B cell (primary cell): ENCODE measurements at regions not wholly inside any gene's neighbourhood (a gene's known extent, or its start where the extent isn't known, plus 50 kb on each side); places are given as distances from the start of the nearest gene placed in this dataset.

Experiments used
- ATAC-seq: fragments of 200-7000 bp; cut with Tn5 transposase; one replicate; pipeline ENCODE4 v1.10.0; 2021; ENCODE audit warnings: low read depth, mild to moderate bottlenecking, moderate number of reproducible peaks, moderate library complexity
- CTCF ChIA-PET: fragments of 350-600 bp; sonication (Branson Sonifier 250); formaldehyde crosslinking; loops from one replicate; lab custom pipeline; 2021; ENCODE audit warnings: antibody characterized with exemption, inconsistent platforms; lab: Charles Lee
- POLR2A ChIA-PET: fragments of 350-600 bp; sonication (Branson Sonifier 250); formaldehyde crosslinking; loops from one replicate; lab custom pipeline; 2021; ENCODE audit warnings: antibody characterized with exemption; lab: Charles Lee
- DNase-seq: peaks from one replicate; pipeline ENCODE4 v3.0.0; 2013
- H2AFZ ChIP-seq: 2 replicates; pipeline ENCODE4 v1.6.1; 2012; ENCODE audit warnings: mild to moderate bottlenecking, low read depth, low read length; ENCODE audit not compliant: insufficient read depth, poor library complexity, severe bottlenecking
- H3K27ac ChIP-seq, 2 donors: 1 replicate in 1 of 2; 2 replicates in 1 of 2; pipeline ENCODE4 v1.5.1; 2012 to 2013; ENCODE audit warnings: low read length in 2 of 2, mild to moderate bottlenecking in 2 of 2, moderate library complexity in 1 of 2
- H3K27me3 ChIP-seq, 4 experiments: fragments of 200-600 bp in 1 of 4; sonication (generic) in 1 of 4; replicated peaks in 1 of 4; 1 replicate in 2 of 4; 2 replicates in 2 of 4; pipeline versions ENCODE4 v1.6.1 to v1.7.0; 2013 to 2016; ENCODE audit warnings: low read length in 3 of 4, mild to moderate bottlenecking in 2 of 4, mixed read lengths in 1 of 4, moderate library complexity in 1 of 4; ENCODE audit not compliant: insufficient read depth in 4 of 4, control insufficient read depth in 3 of 4; ENCODE audit errors: control extremely low read depth in 1 of 4
- H3K36me3 ChIP-seq, 2 experiments: replicated peaks in 1 of 2; 1 replicate in 1 of 2; 2 replicates in 1 of 2; pipeline versions ENCODE4 v1.6.1 to v1.7.1; 2013; ENCODE audit warnings: low read length in 1 of 2; ENCODE audit not compliant: insufficient read depth in 2 of 2, control insufficient read depth in 1 of 2; ENCODE audit errors: control extremely low read depth in 1 of 2, extremely low read depth in 1 of 2
- H3K4me1 ChIP-seq, 2 donors: fragments of 200-600 bp in 1 of 2; sonication (generic) in 1 of 2; 1 replicate in 1 of 2; 2 replicates in 1 of 2; pipeline versions ENCODE4 v1.5.1 to v1.6.1; 2013 to 2017; ENCODE audit warnings: low read length in 2 of 2; ENCODE audit not compliant: control insufficient read depth in 2 of 2, insufficient read depth in 2 of 2
- H3K4me2 ChIP-seq: replicated peaks from 2 replicates; pipeline ENCODE3; 2012; ENCODE audit warnings: mild to moderate bottlenecking, low read depth, low read length; ENCODE audit not compliant: poor library complexity, severe bottlenecking
- H3K4me3 ChIP-seq, 5 experiments: fragments of 200-600 bp in 1 of 5; sonication (generic) in 1 of 5; 1 replicate in 3 of 5; 2 replicates in 2 of 5; pipeline versions ENCODE4 v1.5.1 to v1.7.0; 2011 to 2016; ENCODE audit warnings: low read length in 4 of 5, mild to moderate bottlenecking in 4 of 5, low read depth in 2 of 5, control low read depth in 1 of 5, moderate library complexity in 1 of 5; ENCODE audit not compliant: insufficient read depth in 1 of 5; ENCODE audit errors: control extremely low read depth in 1 of 5, extremely low read depth in 1 of 5
- H3K79me2 ChIP-seq: fragments of 200-600 bp; sonication (generic); one replicate; pipeline ENCODE4 v1.6.0; 2016; ENCODE audit warnings: low read length; ENCODE audit not compliant: control insufficient read depth, insufficient read depth
- H3K9ac ChIP-seq: fragments of 200-600 bp; sonication (generic); 2 replicates; pipeline ENCODE4 v1.6.1; 2017; ENCODE audit warnings: mild to moderate bottlenecking, low read length, moderate library complexity
- H3K9me3 ChIP-seq, 3 donors: one replicate each; pipeline versions ENCODE4 v1.6.1 to v1.7.1; 2013; ENCODE audit warnings: low read length in 2 of 3; ENCODE audit not compliant: control insufficient read depth in 2 of 3, insufficient read depth in 1 of 3; ENCODE audit errors: control extremely low read depth in 1 of 3
- H4K20me1 ChIP-seq: 2 replicates; pipeline ENCODE4 v1.6.0; 2012; ENCODE audit warnings: mild to moderate bottlenecking, low read length; ENCODE audit not compliant: insufficient read depth, control insufficient read depth, poor library complexity, severe bottlenecking
- H3K27ac Mint-ChIP-seq: one replicate; pipeline ENCODE4 v1.8.0; 2021; ENCODE audit warnings: mixed read lengths
- H3K27me3 Mint-ChIP-seq: one replicate; pipeline ENCODE4 v1.8.0; 2021; ENCODE audit warnings: mixed read lengths
- H3K4me1 Mint-ChIP-seq: one replicate; pipeline ENCODE4 v1.8.0; 2021; ENCODE audit warnings: mixed read lengths
- H3K4me3 Mint-ChIP-seq: one replicate; pipeline ENCODE4 v1.8.0; 2021; ENCODE audit warnings: mixed read lengths
- H3K9me3 Mint-ChIP-seq: one replicate; pipeline ENCODE4 v1.8.0; 2022; ENCODE audit warnings: mixed read lengths; ENCODE audit not compliant: insufficient read depth
- CTCF ChIP-seq: fragments of 200-600 bp; IDR thresholded peaks from one replicate; pipeline ENCODE4 v1.8.0; 2022; ENCODE audit warnings: antibody characterized with exemption, mild to moderate bottlenecking
- EZH2 ChIP-seq: IDR thresholded peaks from 2 replicates; pipeline ENCODE4 v1.6.1; 2012; ENCODE audit warnings: borderline replicate concordance, low read depth, mild to moderate bottlenecking, moderate library complexity, low read length; ENCODE audit not compliant: insufficient read depth, poor library complexity, severe bottlenecking
- WGBS: methylation state at CpG from one replicate; pipeline ENCODE4 v1.1.5; 2013; ENCODE audit warnings: missing lambda C conversion rate; ENCODE audit not compliant: insufficient coverage; 5-methylcytosine and 5-hydroxymethylcytosine counted together
- intact Hi-C: fragments of 100-400 bp; cut with micrococcal nuclease; formaldehyde crosslinking; loops from one replicate; pipeline ENCODE4 v1.10.0; 2022

GRCh38 chr6:67047996-67048395 is 1341.0 kb upstream of the EYS start:
- intact Hi-C loops = no loop called here
- H3K9ac ChIP-seq = no peak overlapping the region
- DNase-seq (no peak), ATAC-seq (no peak)
- Mint-ChIP-seq H3K27ac (no peak overlapping the region), H3K4me1 (no peaks in the 10 kb centered on the region), H3K9me3 (peaks cover 3% of the 10 kb centered on the region), H3K4me3 (no peak overlapping the region), H3K27me3 (no peaks in the 10 kb centered on the region)
- H3K27ac ChIP-seq = no peak overlapping the region
- WGBS = no CpG with 5 or more reads among the region's 1 CpG
- TF ChIP-seq EZH2 (no peak), CTCF (no peak)
- H3K27me3 ChIP-seq = no peaks in the 10 kb centered on the region
- H3K9me3 ChIP-seq = no peaks in the 10 kb centered on the region
- H3K4me3 ChIP-seq = no peak overlapping the region
- no peaks in the 10 kb centered on the region for H3K36me3 ChIP-seq
- ChIA-PET CTCF (no interaction called here), POLR2A (no interaction called here)
- H3K4me2 ChIP-seq = no peak overlapping the region
- H2AFZ ChIP-seq = no peak overlapping the region
- H4K20me1 ChIP-seq = no peaks in the 10 kb centered on the region
- H3K79me2 ChIP-seq = no peaks in the 10 kb centered on the region
- H3K4me1 ChIP-seq = no peaks in the 10 kb centered on the region

DNA sequence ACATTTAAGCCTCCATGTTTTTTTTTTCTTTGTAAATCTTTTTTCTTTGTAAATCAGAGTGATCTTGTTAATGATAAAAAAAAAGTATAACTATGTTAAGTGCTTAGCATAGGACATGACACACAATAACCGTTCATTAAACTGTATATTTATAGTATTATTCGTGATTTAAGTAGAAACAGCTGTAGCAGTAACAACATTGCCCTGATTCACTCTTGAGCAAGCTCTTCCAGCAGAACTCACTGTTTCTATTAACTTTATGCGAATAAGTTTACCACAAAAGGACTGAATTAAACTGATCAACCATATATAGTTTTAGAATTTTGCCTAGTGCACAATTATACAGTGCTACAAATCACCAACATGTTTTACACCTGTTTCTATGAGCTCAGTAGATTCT is 1338.0 kb upstream of the EYS start:
- H3K27me3 ChIP-seq = no peaks in the 10 kb centered on the region
- WGBS = 100% methylated on average over 1 of the region's 3 CpGs

More for the DNA sequence above, 1338.0 kb upstream of the EYS start:
- no peak for ATAC-seq
- TF ChIP-seq CTCF (no peak), EZH2 (no peak)
- no peaks in the 10 kb centered on the region for H3K4me1 ChIP-seq
- H3K36me3 ChIP-seq = no peaks in the 10 kb centered on the region
- CTCF ChIA-PET = interaction anchor here (0.7 kb wide), 1 partner anchor 186 kb away, joined by 4 read pairs; no protein-coding TSS in a partner anchor
- H3K9me3 ChIP-seq = no peaks in the 10 kb centered on the region
- H3K27ac ChIP-seq = no peak overlapping the region
- POLR2A ChIA-PET = no interaction called here
- no peak overlapping the region for H3K4me2 ChIP-seq
- Mint-ChIP-seq H3K4me1 (no peaks in the 10 kb centered on the region), H3K4me3 (no peak overlapping the region), H3K27ac (no peak overlapping the region), H3K27me3 (no peaks in the 10 kb centered on the region), H3K9me3 (peaks cover 3% of the 10 kb centered on the region)
- H2AFZ ChIP-seq = no peak overlapping the region
- no peaks in the 10 kb centered on the region for H3K79me2 ChIP-seq
- H3K9ac ChIP-seq = no peak overlapping the region
- no peak for DNase-seq
- no peaks in the 10 kb centered on the region for H4K20me1 ChIP-seq
- intact Hi-C loops = no loop called here
- H3K4me3 ChIP-seq = no peak overlapping the region
